ENCODE measurements at regions not wholly inside any gene's neighbourhood (a gene's known extent, or its start where the extent isn't known, plus 50 kb on each side); places are given as distances from the start of the nearest gene placed in this dataset.

DNA sequence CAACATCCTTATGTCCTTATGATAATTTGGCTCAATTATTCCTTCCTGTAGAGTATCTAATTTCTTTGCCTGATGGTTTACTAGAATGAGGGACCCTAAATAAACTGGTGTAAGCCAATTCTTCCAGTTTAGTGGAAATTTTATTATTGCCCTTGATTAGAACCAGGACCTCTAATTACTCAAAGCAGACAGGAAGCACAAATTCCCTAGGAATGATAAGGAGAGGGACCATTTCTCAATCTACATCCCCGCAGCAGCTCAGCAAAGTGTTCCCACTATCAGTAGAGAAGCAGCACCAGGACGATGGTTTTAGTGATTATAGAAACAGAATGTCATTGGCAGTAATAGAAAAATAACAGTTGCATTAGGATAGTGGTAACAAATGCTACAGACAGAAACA lies 97.1 kb downstream of the PLPPR4 start:
- WGBS, result 78% methylated on average over 2 of the region's 2 CpGs

GRCh38 chr1:99363531-99363930 lies 99.2 kb downstream of the PLPPR4 start:
- no peaks in the 10 kb centered on the region for H3K36me3 ChIP-seq (ENCODE audit: control insufficient read depth in 4 of 4, insufficient read depth in 3 of 4, low read depth in 1 of 4, low read length in 3 of 4)
- no peak overlapping the region for H3K9ac ChIP-seq (ENCODE audit: low read depth in 1 of 2, low read length in 2 of 2)
- TF ChIP-seq, protein P1, sequence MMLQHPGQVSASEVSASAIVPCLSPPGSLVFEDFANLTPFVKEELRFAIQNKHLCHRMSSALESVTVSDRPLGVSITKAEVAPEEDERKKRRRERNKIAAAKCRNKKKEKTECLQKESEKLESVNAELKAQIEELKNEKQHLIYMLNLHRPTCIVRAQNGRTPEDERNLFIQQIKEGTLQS (IDR thresholded peaks at IDR 0.05), result no peak
- TF ChIP-seq, protein P2, sequence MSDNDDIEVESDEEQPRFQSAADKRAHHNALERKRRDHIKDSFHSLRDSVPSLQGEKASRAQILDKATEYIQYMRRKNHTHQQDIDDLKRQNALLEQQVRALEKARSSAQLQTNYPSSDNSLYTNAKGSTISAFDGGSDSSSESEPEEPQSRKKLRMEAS (IDR thresholded peaks at IDR 0.05), result no peak
- TF ChIP-seq RAD21 (IDR thresholded peaks at IDR 0.05) (no peak), TAF1 (conservative IDR thresholded peaks at IDR 0.05) (no peak), NR2F2 (IDR thresholded peaks at IDR 0.05) (no peak), YY1 (IDR thresholded peaks at IDR 0.05) (no peak), SP1 (IDR thresholded peaks at IDR 0.05) (no peak), ZBTB33 (IDR thresholded peaks at IDR 0.05) (no peak)
- no peaks in the 10 kb centered on the region for H3K4me1 ChIP-seq (ENCODE audit: control insufficient read depth in 4 of 4, insufficient read depth in 4 of 4, low read length in 3 of 4)
- H3K9me3 ChIP-seq (ENCODE audit: control insufficient read depth in 4 of 4, low read length in 3 of 4), result no peaks in the 10 kb centered on the region
- H3K27ac ChIP-seq (ENCODE audit: low read depth in 1 of 2, low read length in 2 of 2), result no peak overlapping the region
- no peak overlapping the region for H3K4me3 ChIP-seq (ENCODE audit: low read depth in 1 of 3, low read length in 3 of 3)
- WGBS, result 76% methylated on average over 2 of the region's 2 CpGs
- no peaks in the 10 kb centered on the region for H3K27me3 ChIP-seq (ENCODE audit: control insufficient read depth in 4 of 4, insufficient read depth in 4 of 4, low read length in 3 of 4)
- no peak for DNase-seq (ENCODE audit: low spot score)

More for the DNA sequence above, 97.1 kb downstream of the PLPPR4 start:
- H3K9me3 ChIP-seq (ENCODE audit: control insufficient read depth in 4 of 4, low read length in 3 of 4), result no peaks in the 10 kb centered on the region
- TF ChIP-seq HNF4A (conservative IDR thresholded peaks at IDR 0.05) (no peak), TAF1 (conservative IDR thresholded peaks at IDR 0.05) (no peak), HNF4G (IDR thresholded peaks at IDR 0.05) (no peak)
- no peaks in the 10 kb centered on the region for H3K36me3 ChIP-seq (ENCODE audit: control insufficient read depth in 4 of 4, insufficient read depth in 3 of 4, low read depth in 1 of 4, low read length in 3 of 4)
- no peak overlapping the region for H3K9ac ChIP-seq (ENCODE audit: low read depth in 1 of 2, low read length in 2 of 2)
- no peak overlapping the region for H3K27ac ChIP-seq (ENCODE audit: low read depth in 1 of 2, low read length in 2 of 2)
- no peaks in the 10 kb centered on the region for H3K4me1 ChIP-seq (ENCODE audit: control insufficient read depth in 4 of 4, insufficient read depth in 4 of 4, low read length in 3 of 4)
- DNase-seq (ENCODE audit: low spot score), result no peak
- H3K27me3 ChIP-seq (ENCODE audit: control insufficient read depth in 4 of 4, insufficient read depth in 4 of 4, low read length in 3 of 4), result no peaks in the 10 kb centered on the region
- no peak overlapping the region for H3K4me3 ChIP-seq (ENCODE audit: low read depth in 1 of 3, low read length in 3 of 3)

DNA sequence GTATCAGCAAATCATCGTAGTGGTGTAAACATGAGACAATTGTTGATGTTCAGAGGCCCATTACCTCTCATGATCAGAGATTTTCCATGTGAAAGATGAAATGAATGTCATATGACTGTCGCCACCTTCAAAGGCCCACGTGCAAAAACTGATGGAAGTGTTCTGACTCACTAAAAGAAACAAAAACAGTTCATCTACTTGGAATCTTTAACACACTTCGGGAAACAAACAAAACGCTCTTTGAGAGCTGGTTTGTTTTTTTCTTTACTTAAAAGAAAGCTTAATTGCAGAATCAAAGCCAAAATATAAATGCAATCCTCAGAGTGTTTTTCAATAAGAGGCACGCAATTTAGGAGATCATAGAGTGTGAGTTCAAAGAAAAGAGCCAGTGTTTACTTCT lies 100.8 kb downstream of the PLPPR4 start:
- H3K9me3 ChIP-seq (ENCODE audit: control insufficient read depth in 4 of 4, low read length in 3 of 4), result no peaks in the 10 kb centered on the region
- H3K27me3 ChIP-seq (ENCODE audit: control insufficient read depth in 4 of 4, insufficient read depth in 4 of 4, low read length in 3 of 4), result no peaks in the 10 kb centered on the region
- H3K27ac ChIP-seq (ENCODE audit: low read depth in 1 of 2, low read length in 2 of 2), result no peak overlapping the region
- no peak for DNase-seq (ENCODE audit: low spot score)
- no peak overlapping the region for H3K9ac ChIP-seq (ENCODE audit: low read depth in 1 of 2, low read length in 2 of 2)
- 76% methylated on average over 6 of the region's 6 CpGs for WGBS
- H3K36me3 ChIP-seq (ENCODE audit: control insufficient read depth in 4 of 4, insufficient read depth in 3 of 4, low read depth in 1 of 4, low read length in 3 of 4), result no peaks in the 10 kb centered on the region
- H3K4me3 ChIP-seq (ENCODE audit: low read depth in 1 of 3, low read length in 3 of 3), result no peak overlapping the region
- H3K4me1 ChIP-seq (ENCODE audit: control insufficient read depth in 4 of 4, insufficient read depth in 4 of 4, low read length in 3 of 4), result no peaks in the 10 kb centered on the region
- no peak for TF ChIP-seq ZBTB33 (IDR thresholded peaks at IDR 0.05)
- TF ChIP-seq TAF1 (conservative IDR thresholded peaks at IDR 0.05), result no peak
- TF ChIP-seq, protein P1 (IDR thresholded peaks at IDR 0.05), result no peak
- no peak for TF ChIP-seq NR2F2 (IDR thresholded peaks at IDR 0.05)
- no peak for TF ChIP-seq RXRA (IDR thresholded peaks at IDR 0.05)
- TF ChIP-seq EGR1 (IDR thresholded peaks at IDR 0.05; ENCODE audit: low read depth in 2 of 2), result no peak
- TF ChIP-seq, protein P2 (IDR thresholded peaks at IDR 0.05), result no peak
- TF ChIP-seq SP1 (IDR thresholded peaks at IDR 0.05), result no peak
- TF ChIP-seq JUND (IDR thresholded peaks at IDR 0.05), result no peak
- TF ChIP-seq YY1 (IDR thresholded peaks at IDR 0.05), result no peak
- TF ChIP-seq, protein P3, sequence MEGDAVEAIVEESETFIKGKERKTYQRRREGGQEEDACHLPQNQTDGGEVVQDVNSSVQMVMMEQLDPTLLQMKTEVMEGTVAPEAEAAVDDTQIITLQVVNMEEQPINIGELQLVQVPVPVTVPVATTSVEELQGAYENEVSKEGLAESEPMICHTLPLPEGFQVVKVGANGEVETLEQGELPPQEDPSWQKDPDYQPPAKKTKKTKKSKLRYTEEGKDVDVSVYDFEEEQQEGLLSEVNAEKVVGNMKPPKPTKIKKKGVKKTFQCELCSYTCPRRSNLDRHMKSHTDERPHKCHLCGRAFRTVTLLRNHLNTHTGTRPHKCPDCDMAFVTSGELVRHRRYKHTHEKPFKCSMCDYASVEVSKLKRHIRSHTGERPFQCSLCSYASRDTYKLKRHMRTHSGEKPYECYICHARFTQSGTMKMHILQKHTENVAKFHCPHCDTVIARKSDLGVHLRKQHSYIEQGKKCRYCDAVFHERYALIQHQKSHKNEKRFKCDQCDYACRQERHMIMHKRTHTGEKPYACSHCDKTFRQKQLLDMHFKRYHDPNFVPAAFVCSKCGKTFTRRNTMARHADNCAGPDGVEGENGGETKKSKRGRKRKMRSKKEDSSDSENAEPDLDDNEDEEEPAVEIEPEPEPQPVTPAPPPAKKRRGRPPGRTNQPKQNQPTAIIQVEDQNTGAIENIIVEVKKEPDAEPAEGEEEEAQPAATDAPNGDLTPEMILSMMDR (IDR thresholded peaks at IDR 0.05; ENCODE audit: low read depth, low read length, missing input control), result no peak
- no peak for TF ChIP-seq GABPA (IDR thresholded peaks at IDR 0.05 in 1 of 2, conservative IDR thresholded peaks at IDR 0.05 in 1 of 2)
- TF ChIP-seq HNF4A (conservative IDR thresholded peaks at IDR 0.05), result no peak
- TF ChIP-seq, protein P4, sequence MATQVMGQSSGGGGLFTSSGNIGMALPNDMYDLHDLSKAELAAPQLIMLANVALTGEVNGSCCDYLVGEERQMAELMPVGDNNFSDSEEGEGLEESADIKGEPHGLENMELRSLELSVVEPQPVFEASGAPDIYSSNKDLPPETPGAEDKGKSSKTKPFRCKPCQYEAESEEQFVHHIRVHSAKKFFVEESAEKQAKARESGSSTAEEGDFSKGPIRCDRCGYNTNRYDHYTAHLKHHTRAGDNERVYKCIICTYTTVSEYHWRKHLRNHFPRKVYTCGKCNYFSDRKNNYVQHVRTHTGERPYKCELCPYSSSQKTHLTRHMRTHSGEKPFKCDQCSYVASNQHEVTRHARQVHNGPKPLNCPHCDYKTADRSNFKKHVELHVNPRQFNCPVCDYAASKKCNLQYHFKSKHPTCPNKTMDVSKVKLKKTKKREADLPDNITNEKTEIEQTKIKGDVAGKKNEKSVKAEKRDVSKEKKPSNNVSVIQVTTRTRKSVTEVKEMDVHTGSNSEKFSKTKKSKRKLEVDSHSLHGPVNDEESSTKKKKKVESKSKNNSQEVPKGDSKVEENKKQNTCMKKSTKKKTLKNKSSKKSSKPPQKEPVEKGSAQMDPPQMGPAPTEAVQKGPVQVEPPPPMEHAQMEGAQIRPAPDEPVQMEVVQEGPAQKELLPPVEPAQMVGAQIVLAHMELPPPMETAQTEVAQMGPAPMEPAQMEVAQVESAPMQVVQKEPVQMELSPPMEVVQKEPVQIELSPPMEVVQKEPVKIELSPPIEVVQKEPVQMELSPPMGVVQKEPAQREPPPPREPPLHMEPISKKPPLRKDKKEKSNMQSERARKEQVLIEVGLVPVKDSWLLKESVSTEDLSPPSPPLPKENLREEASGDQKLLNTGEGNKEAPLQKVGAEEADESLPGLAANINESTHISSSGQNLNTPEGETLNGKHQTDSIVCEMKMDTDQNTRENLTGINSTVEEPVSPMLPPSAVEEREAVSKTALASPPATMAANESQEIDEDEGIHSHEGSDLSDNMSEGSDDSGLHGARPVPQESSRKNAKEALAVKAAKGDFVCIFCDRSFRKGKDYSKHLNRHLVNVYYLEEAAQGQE (IDR thresholded peaks at IDR 0.05), result no peak
